C4-2B (cell line): ENCODE measurements at regions not wholly inside any gene's neighbourhood (a gene's known extent, or its start where the extent isn't known, plus 50 kb on each side); places are given as distances from the start of the nearest gene placed in this dataset.

Source experiments
- H3K27ac ChIP-seq: fragments of 450-650 bp; 2 replicates; pipeline ENCODE4 v1.5.1; 2017
- ZFX ChIP-seq: fragments of 450-650 bp; IDR thresholded peaks from 2 replicates; pipeline ENCODE4 v1.6.1; 2017
- TF ChIP-seq, protein P1 (sequence below): fragments of 450-650 bp; conservative IDR thresholded peaks from 2 replicates; pipeline ENCODE4 v1.5.1; 2017; ENCODE audit warnings: mild to moderate bottlenecking

DNA sequence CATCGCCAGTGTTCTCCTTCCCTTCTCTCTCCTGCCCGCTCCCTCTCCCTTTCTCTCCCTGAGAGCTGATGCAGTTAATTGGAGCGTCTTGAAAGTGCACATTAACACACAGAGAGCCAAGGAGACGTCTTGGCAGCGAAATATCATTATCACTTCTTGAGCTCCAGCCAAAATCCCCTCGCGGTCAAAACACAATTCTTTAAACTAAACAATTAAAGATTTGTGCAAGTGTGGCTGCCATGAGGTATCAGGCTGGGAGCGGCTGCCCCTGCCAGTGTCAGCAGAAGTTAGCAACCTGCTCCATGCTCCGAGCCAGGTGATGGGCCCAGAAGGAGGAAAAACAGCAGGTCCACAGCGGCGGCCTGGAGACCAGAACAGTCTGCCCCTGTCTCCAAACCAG is 100.9 kb upstream of the FOXP4 start:
- TF ChIP-seq ZFX = no peak
- TF ChIP-seq, protein P1, sequence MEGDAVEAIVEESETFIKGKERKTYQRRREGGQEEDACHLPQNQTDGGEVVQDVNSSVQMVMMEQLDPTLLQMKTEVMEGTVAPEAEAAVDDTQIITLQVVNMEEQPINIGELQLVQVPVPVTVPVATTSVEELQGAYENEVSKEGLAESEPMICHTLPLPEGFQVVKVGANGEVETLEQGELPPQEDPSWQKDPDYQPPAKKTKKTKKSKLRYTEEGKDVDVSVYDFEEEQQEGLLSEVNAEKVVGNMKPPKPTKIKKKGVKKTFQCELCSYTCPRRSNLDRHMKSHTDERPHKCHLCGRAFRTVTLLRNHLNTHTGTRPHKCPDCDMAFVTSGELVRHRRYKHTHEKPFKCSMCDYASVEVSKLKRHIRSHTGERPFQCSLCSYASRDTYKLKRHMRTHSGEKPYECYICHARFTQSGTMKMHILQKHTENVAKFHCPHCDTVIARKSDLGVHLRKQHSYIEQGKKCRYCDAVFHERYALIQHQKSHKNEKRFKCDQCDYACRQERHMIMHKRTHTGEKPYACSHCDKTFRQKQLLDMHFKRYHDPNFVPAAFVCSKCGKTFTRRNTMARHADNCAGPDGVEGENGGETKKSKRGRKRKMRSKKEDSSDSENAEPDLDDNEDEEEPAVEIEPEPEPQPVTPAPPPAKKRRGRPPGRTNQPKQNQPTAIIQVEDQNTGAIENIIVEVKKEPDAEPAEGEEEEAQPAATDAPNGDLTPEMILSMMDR = no peak
- no peak overlapping the region for H3K27ac ChIP-seq

GRCh38 chr6:41446132-41446531 is 100.0 kb upstream of the FOXP4 start:
- TF ChIP-seq, protein P1 = no peak
- TF ChIP-seq ZFX = no peak
- H3K27ac ChIP-seq = no peak overlapping the region

- H3K27ac ChIP-seq = no peak overlapping the region
- TF ChIP-seq ZFX = no peak
- TF ChIP-seq, protein P1 = no peak
Measured at GRCh38 chr6:41446907-41447545, 99.2 kb upstream of the FOXP4 start.

DNA sequence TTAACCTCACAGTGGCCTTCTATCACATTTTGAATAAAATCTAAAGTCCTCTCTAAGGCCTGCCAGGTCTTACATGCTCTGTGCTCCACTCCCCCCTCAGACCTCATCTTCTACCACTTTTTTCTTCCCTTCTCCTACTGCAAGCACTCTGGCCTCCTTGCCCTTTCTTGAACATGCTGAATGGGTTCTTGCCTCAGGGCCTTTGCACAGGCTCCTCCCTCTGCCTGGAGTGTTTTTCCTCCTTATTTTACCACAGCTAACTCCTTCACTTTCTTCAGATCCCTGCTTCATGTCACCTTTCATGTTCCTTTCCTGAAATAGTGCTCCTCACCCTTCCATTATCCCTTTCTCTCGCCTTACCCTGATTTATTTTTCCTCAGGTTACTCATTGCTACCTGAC is 97.9 kb upstream of the FOXP4 start:
- no peak for TF ChIP-seq ZFX
- TF ChIP-seq, protein P1 = no peak
- no peak overlapping the region for H3K27ac ChIP-seq

- no peak overlapping the region for H3K27ac ChIP-seq
- TF ChIP-seq, protein P1 = no peak
- TF ChIP-seq ZFX = no peak
Measured at GRCh38 chr6:41449399-41450245, 96.6 kb upstream of the FOXP4 start.

DNA sequence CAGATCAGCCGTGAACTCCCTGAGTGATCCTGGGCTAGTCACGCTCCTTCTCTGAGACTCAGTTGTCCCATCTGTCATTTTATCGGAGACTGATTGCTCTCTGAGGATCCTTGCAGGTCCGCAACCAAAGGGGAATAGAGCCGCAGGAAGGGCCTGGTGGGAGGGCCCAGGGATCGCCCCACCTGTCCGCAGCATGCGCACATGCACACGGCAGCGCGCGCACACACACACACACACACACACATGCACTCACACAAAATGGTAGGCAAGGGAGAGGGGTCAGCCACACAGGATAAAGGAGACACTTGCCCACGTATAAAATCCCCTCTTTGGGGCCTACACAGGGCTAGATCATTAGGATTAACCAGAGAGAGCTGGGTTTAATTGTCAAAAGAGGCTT is 95.6 kb upstream of the FOXP4 start:
- TF ChIP-seq ZFX = no peak
- TF ChIP-seq, protein P1 = no peak
- H3K27ac ChIP-seq = no peak overlapping the region

DNA sequence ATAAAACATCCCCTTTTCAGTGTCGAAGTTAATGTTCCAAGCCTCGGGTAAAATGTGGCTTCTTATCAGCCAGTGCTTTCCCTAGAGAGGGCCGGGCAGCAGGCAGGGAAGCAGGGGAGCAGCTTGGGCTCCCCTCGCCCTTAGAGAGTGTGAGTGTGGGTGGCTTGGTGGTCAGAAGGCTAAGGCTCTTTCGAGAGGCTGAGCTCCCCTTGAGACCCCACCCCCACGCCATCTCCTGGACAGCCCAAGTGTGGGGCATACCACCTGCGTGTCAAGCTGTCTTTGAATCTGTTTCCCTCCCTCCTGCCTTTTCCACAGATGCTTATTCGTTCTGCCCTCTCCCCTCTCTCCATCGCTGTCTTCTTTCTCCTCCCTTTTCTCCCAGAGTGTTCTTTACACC is 95.1 kb upstream of the FOXP4 start:
- no peak overlapping the region for H3K27ac ChIP-seq
- TF ChIP-seq, protein P1 = no peak
- no peak for TF ChIP-seq ZFX
